Activated B cell treated with CpG ODN at 0.5 μM for 24 hours (primary cell): ENCODE measurements at regions not wholly inside any gene's neighbourhood (a gene's known extent, or its start where the extent isn't known, plus 50 kb on each side); places are given as distances from the start of the nearest gene placed in this dataset.

Experiments used
- ATAC-seq: fragments of 200-7000 bp; cut with Tn5 transposase; one replicate; pipeline ENCODE4 v1.10.0; 2021; ENCODE audit warnings: low read depth, mild to moderate bottlenecking, moderate library complexity
- CTCF ChIA-PET: fragments of 350-600 bp; sonication (Branson Sonifier 250); formaldehyde crosslinking; loops from one replicate; lab custom pipeline; 2021; ENCODE audit warnings: antibody characterized with exemption; lab: Charles Lee
- POLR2A ChIA-PET: fragments of 350-600 bp; sonication (Branson Sonifier 250); formaldehyde crosslinking; loops from one replicate; lab custom pipeline; 2021; ENCODE audit warnings: antibody characterized with exemption; lab: Charles Lee
- DNase-seq: peaks from one replicate; pipeline ENCODE4 v3.0.0; 2022
- H3K27ac Mint-ChIP-seq: one replicate; pipeline ENCODE4 v1.8.0; 2020; ENCODE audit warnings: mixed read lengths
- H3K27me3 Mint-ChIP-seq: one replicate; pipeline ENCODE4 v1.8.0; 2021; ENCODE audit warnings: mixed read lengths
- H3K36me3 Mint-ChIP-seq: one replicate; pipeline ENCODE4 v1.8.0; 2021; ENCODE audit warnings: low read depth, mixed read lengths
- H3K4me1 Mint-ChIP-seq: one replicate; pipeline ENCODE4 v1.8.0; 2021; ENCODE audit warnings: mixed read lengths
- H3K4me3 Mint-ChIP-seq: one replicate; pipeline ENCODE4 v1.8.0; 2020; ENCODE audit warnings: mild to moderate bottlenecking, mixed read lengths
- H3K9me3 Mint-ChIP-seq: one replicate; pipeline ENCODE4 v1.8.0; 2020; ENCODE audit warnings: mixed read lengths
- intact Hi-C: fragments of 100-400 bp; cut with micrococcal nuclease; formaldehyde crosslinking; loops from one replicate; pipeline ENCODE4 v1.15.1; 2024
- TF ChIP-seq, protein P1 (sequence below): fragments of 200-600 bp; IDR thresholded peaks from one replicate; pipeline ENCODE4 v1.8.0; 2022; ENCODE audit warnings: antibody characterized with exemption, mild to moderate bottlenecking

DNA sequence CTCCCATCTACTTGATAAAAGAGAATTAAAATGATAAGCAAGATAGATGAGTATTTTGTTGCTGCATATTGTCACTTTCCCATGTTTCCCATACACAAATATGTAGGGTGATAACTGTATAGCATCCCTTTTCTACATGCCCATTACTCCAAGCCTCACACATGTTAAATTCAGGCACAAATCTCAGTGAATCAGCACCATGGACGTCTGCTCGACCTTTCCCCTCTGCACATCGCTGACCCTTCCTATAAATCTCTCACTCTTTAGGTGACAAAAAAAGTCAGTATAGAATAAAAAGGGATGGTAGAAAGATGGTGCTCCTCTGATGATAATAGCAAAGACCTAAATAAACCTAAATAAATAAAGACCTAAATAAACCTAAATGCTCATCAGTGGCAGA is 1097.7 kb upstream of the C9orf72 start:
- H3K4me3 Mint-ChIP-seq = no peak overlapping the region
- no peak overlapping the region for H3K27ac Mint-ChIP-seq
- no peaks in the 10 kb centered on the region for H3K4me1 Mint-ChIP-seq
- POLR2A ChIA-PET = no interaction called here
- TF ChIP-seq, protein P1, sequence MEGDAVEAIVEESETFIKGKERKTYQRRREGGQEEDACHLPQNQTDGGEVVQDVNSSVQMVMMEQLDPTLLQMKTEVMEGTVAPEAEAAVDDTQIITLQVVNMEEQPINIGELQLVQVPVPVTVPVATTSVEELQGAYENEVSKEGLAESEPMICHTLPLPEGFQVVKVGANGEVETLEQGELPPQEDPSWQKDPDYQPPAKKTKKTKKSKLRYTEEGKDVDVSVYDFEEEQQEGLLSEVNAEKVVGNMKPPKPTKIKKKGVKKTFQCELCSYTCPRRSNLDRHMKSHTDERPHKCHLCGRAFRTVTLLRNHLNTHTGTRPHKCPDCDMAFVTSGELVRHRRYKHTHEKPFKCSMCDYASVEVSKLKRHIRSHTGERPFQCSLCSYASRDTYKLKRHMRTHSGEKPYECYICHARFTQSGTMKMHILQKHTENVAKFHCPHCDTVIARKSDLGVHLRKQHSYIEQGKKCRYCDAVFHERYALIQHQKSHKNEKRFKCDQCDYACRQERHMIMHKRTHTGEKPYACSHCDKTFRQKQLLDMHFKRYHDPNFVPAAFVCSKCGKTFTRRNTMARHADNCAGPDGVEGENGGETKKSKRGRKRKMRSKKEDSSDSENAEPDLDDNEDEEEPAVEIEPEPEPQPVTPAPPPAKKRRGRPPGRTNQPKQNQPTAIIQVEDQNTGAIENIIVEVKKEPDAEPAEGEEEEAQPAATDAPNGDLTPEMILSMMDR = no peak
- no peak for ATAC-seq
- DNase-seq = no peak
- H3K27me3 Mint-ChIP-seq = no peaks in the 10 kb centered on the region
- intact Hi-C loops = no loop called here
- H3K9me3 Mint-ChIP-seq = no peaks in the 10 kb centered on the region
- CTCF ChIA-PET = no interaction called here
- no peaks in the 10 kb centered on the region for H3K36me3 Mint-ChIP-seq

DNA sequence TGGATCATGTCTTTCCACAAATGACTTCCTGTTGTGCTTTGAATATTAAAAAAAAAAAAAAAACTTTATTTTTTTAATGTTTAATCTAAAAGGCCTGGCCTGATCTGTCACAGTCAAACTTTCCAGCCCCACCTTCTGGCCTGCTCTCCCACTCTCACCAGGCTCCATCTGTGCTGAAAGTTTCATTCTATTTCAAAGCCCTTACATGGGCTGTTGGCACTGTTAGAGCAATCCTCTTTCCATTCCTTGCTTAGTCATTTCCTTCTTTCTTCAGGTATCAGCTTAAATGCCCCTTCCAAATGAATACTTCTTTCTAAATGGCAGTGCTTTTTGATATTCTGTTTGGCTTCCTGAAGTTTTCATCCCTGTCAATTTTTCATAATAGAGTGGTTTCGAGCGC is 1104.8 kb upstream of the C9orf72 start:
- ChIA-PET CTCF (no interaction called here), POLR2A (no interaction called here)
- ATAC-seq (no peak), DNase-seq (no peak)
- no peak overlapping the region for H3K4me3 Mint-ChIP-seq
- no peaks in the 10 kb centered on the region for H3K4me1 Mint-ChIP-seq
- no peaks in the 10 kb centered on the region for H3K36me3 Mint-ChIP-seq
- no peaks in the 10 kb centered on the region for H3K27me3 Mint-ChIP-seq
- H3K9me3 Mint-ChIP-seq = no peaks in the 10 kb centered on the region
- TF ChIP-seq, protein P1 = no peak
- intact Hi-C loops = no loop called here
- H3K27ac Mint-ChIP-seq = no peak overlapping the region

DNA sequence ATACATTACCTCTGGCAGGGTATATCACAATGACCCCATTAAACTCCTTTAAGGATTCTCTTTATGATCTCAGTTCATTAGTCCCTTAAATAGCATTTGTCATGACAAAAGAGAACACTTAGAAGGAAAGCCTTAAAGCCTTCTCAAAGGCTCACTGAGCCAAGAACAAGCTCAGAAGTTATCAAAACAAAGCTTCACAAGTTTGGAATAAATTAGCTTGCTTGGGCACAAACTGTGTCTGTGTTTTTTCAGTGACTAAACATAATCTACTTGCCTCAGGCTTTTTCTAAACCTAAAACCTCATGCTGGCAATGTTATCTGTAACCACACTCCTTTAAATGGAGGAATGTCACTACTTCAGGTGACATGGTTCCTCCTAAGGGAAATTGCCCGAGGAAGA is 1114.9 kb upstream of the C9orf72 start:
- Mint-ChIP-seq H3K4me1 (no peaks in the 10 kb centered on the region), H3K27ac (no peak overlapping the region), H3K36me3 (no peaks in the 10 kb centered on the region), H3K9me3 (peaks cover 10% of the 10 kb centered on the region), H3K27me3 (no peaks in the 10 kb centered on the region), H3K4me3 (no peak overlapping the region)
- ATAC-seq (no peak), DNase-seq (no peak)
- ChIA-PET CTCF (no interaction called here), POLR2A (no interaction called here)
- TF ChIP-seq, protein P1 = no peak
- intact Hi-C loops = no loop called here

DNA sequence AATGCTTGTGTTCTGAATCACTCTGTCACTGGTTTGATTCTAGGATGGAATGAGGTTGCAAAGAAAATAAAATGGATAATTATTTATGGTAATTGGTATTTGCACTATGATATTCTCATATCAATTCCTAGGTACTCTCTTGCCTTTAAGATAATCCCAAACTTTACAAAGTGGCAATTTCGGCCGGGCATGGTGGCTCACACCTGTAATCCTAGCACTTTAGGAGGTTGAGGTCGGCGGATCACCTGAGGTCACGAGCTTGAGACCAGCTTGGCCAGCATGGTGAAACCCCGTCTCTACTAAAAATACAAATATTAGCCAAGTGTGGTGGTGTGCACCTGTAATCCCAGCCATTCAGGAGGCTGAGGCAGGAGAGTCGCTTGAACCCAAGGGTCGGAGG is 1118.7 kb upstream of the C9orf72 start:
- TF ChIP-seq, protein P1 = no peak
- H3K36me3 Mint-ChIP-seq = no peaks in the 10 kb centered on the region
- ATAC-seq = no peak
- H3K27me3 Mint-ChIP-seq = no peaks in the 10 kb centered on the region
- peaks cover 6% of the 10 kb centered on the region for H3K9me3 Mint-ChIP-seq
- ChIA-PET POLR2A (no interaction called here), CTCF (no interaction called here)
- DNase-seq = no peak
- H3K27ac Mint-ChIP-seq = no peak overlapping the region
- intact Hi-C loops = no loop called here
- H3K4me3 Mint-ChIP-seq = no peak overlapping the region
- no peaks in the 10 kb centered on the region for H3K4me1 Mint-ChIP-seq

DNA sequence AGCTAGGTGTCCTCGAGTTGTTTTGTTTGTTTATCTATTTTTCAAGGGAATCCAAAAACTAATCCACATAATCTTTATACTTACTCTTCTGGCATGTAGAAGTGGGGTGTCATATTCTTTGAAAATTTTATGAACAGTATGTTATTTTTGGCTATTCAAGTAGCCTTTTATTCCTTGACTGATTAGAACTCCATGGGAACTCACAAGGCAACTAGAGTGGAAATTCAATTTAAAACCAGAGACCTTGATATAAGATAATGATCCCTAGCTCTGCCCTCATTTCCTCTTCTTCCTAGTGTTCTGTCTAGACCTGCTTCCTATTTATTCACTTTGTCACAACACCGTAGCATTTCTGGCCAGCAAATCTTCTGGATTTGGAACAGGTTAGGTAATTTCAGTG is 1123.7 kb upstream of the C9orf72 start:
- Mint-ChIP-seq H3K4me1 (no peaks in the 10 kb centered on the region), H3K36me3 (no peaks in the 10 kb centered on the region), H3K27me3 (no peaks in the 10 kb centered on the region), H3K27ac (no peak overlapping the region), H3K9me3 (peaks cover 14% of the 10 kb centered on the region), H3K4me3 (no peak overlapping the region)
- DNase-seq (no peak), ATAC-seq (no peak)
- intact Hi-C loops = no loop called here
- POLR2A ChIA-PET = no interaction called here
- TF ChIP-seq, protein P1 = no peak
- CTCF ChIA-PET = no interaction called here
